H9 (cell line): ENCODE measurements at regions not wholly inside any gene's neighbourhood (a gene's known extent, or its start where the extent isn't known, plus 50 kb on each side); places are given as distances from the start of the nearest gene placed in this dataset.
A peak's percentile ranks its signal among the peaks of the same experiment; 100 is the strongest.

Experiments used
- DNase-seq: peaks from one replicate; pipeline ENCODE4 v3.0.0-alpha.2; 2017
- H2AFZ ChIP-seq: one replicate; pipeline ENCODE4 v1.6.1; 2013; ENCODE audit warnings: mild to moderate bottlenecking, low read length, control low read depth, moderate library complexity
- H2AK5ac ChIP-seq: 2 replicates; pipeline ENCODE4 v1.6.1; 2013; ENCODE audit warnings: low read length, control low read depth, mixed read lengths; ENCODE audit not compliant: insufficient read length
- H2BK120ac ChIP-seq: one replicate; pipeline ENCODE4 v1.6.1; 2013; ENCODE audit warnings: low read depth, mild to moderate bottlenecking, low read length, control low read depth, inconsistent platforms; ENCODE audit not compliant: poor library complexity, severe bottlenecking
- H2BK12ac ChIP-seq: 2 replicates; pipeline ENCODE4 v1.6.1; 2013; ENCODE audit warnings: low read length, control low read depth, mixed read lengths, low read depth; ENCODE audit not compliant: insufficient read length
- H2BK15ac ChIP-seq: 2 replicates; pipeline ENCODE4 v1.6.1; 2013; ENCODE audit warnings: low read depth, low read length, control low read depth
- H2BK20ac ChIP-seq: one replicate; pipeline ENCODE4 v1.6.1; 2013; ENCODE audit warnings: low read depth, mild to moderate bottlenecking, low read length, control low read depth, inconsistent platforms; ENCODE audit not compliant: poor library complexity, severe bottlenecking
- H2BK5ac ChIP-seq: 2 replicates; pipeline ENCODE4 v1.6.1; 2013; ENCODE audit warnings: low read length, control low read depth, mixed read lengths; ENCODE audit not compliant: insufficient read length
- H3K14ac ChIP-seq: 2 replicates; pipeline ENCODE4 v1.6.1; 2013; ENCODE audit warnings: low read length, control low read depth; ENCODE audit not compliant: insufficient read depth
- H3K18ac ChIP-seq: 2 replicates; pipeline ENCODE4 v1.6.1; 2013; ENCODE audit warnings: low read depth, mild to moderate bottlenecking, mixed read lengths, low read length, control low read depth; ENCODE audit not compliant: insufficient read length
- H3K23ac ChIP-seq: 2 replicates; pipeline ENCODE4 v1.6.1; 2013; ENCODE audit warnings: low read length, control low read depth, mixed read lengths, low read depth; ENCODE audit not compliant: insufficient read length
- H3K23me2 ChIP-seq: 2 replicates; pipeline ENCODE4 v1.6.1; 2013; ENCODE audit warnings: low read depth, mild to moderate bottlenecking, mixed read lengths, low read length, control low read depth; ENCODE audit not compliant: insufficient read length, poor library complexity, severe bottlenecking
- H3K27ac ChIP-seq: 2 replicates; pipeline ENCODE4 v1.5.1; 2013; ENCODE audit warnings: low read length, control low read depth, mixed read lengths, low read depth; ENCODE audit not compliant: insufficient read length
- H3K27me3 ChIP-seq: 2 replicates; pipeline ENCODE4 v1.6.1; 2013; ENCODE audit warnings: low read length, control low read depth, inconsistent platforms; ENCODE audit not compliant: insufficient read depth
- H3K4ac ChIP-seq: 2 replicates; pipeline ENCODE4 v1.6.1; 2013; ENCODE audit warnings: low read depth, mild to moderate bottlenecking, control low read depth, inconsistent platforms, low read length, moderate library complexity
- H3K4me1 ChIP-seq: 2 replicates; pipeline ENCODE4 v1.6.1; 2013; ENCODE audit warnings: low read length, control low read depth, inconsistent platforms; ENCODE audit not compliant: insufficient read depth
- H3K4me2 ChIP-seq: 2 replicates; pipeline ENCODE4 v1.6.1; 2013; ENCODE audit warnings: low read length, control low read depth, mixed read lengths; ENCODE audit not compliant: insufficient read length, insufficient read depth
- H3K56ac ChIP-seq: 2 replicates; pipeline ENCODE4 v1.6.1; 2013; ENCODE audit warnings: low read depth, mild to moderate bottlenecking, mixed read lengths, low read length, control low read depth; ENCODE audit not compliant: insufficient read length
- H3K79me1 ChIP-seq: 2 replicates; pipeline ENCODE4 v1.6.1; 2013; ENCODE audit warnings: low read depth, mild to moderate bottlenecking, moderate library complexity, low read length, control low read depth, inconsistent platforms; ENCODE audit not compliant: insufficient read depth, poor library complexity, severe bottlenecking
- H3K79me2 ChIP-seq: 2 replicates; pipeline ENCODE4 v1.6.1; 2013; ENCODE audit warnings: low read length, control low read depth, inconsistent platforms; ENCODE audit not compliant: insufficient read depth
- H3K9ac ChIP-seq: 2 replicates; pipeline ENCODE4 v1.6.1; 2013; ENCODE audit warnings: low read length, control low read depth, mixed read lengths; ENCODE audit not compliant: insufficient read length; ENCODE audit errors: extremely low read depth
- H3K9me3 ChIP-seq: one replicate; pipeline ENCODE4 v1.6.1; 2013; ENCODE audit warnings: low read depth, low read length, inconsistent platforms; ENCODE audit not compliant: control insufficient read depth
- H3T11ph ChIP-seq: one replicate; pipeline ENCODE4 v1.6.1; 2013; ENCODE audit warnings: mild to moderate bottlenecking, low read length, control low read depth, inconsistent platforms
- H4K20me1 ChIP-seq: one replicate; pipeline ENCODE4 v1.6.1; 2013; ENCODE audit not compliant: control insufficient read depth, insufficient read length, insufficient read depth
- H4K5ac ChIP-seq: 2 replicates; pipeline ENCODE4 v1.6.1; 2013; ENCODE audit warnings: low read depth, mild to moderate bottlenecking, mixed read lengths, low read length, control low read depth; ENCODE audit not compliant: insufficient read length
- H4K8ac ChIP-seq: replicated peaks from 2 replicates; pipeline ENCODE4 v1.6.1; 2013; ENCODE audit warnings: low read length, control low read depth, mixed read lengths, low read depth; ENCODE audit not compliant: insufficient read length
- H4K91ac ChIP-seq: 2 replicates; pipeline ENCODE4 v1.6.1; 2013; ENCODE audit warnings: low read depth, mild to moderate bottlenecking, moderate library complexity, mixed read lengths, low read length, control low read depth; ENCODE audit not compliant: insufficient read length
- H3K27ac Mint-ChIP-seq, 3 experiments: 2 replicates in 2 of 3; 3 replicates in 1 of 3; pipeline ENCODE4 v1.8.0; 2020 to 2021; ENCODE audit warnings: mixed read lengths in 3 of 3, mild to moderate bottlenecking in 1 of 3, moderate library complexity in 1 of 3
- H3K27me3 Mint-ChIP-seq: 2 replicates; pipeline ENCODE4 v1.8.0; 2021; ENCODE audit warnings: low read depth, mild to moderate bottlenecking, moderate library complexity, mixed read lengths
- H3K36me3 Mint-ChIP-seq, 3 experiments: 2 replicates in 2 of 3; 3 replicates in 1 of 3; pipeline ENCODE4 v1.8.0; 2020 to 2021; ENCODE audit warnings: low read depth in 3 of 3, mixed read lengths in 3 of 3; ENCODE audit not compliant: insufficient read depth in 1 of 3
- H3K4me1 Mint-ChIP-seq, 2 experiments: 2 replicates each; pipeline ENCODE4 v1.8.0; 2020; ENCODE audit warnings: mixed read lengths in 2 of 2
- H3K4me3 Mint-ChIP-seq, 2 experiments: 2 replicates in 1 of 2; 3 replicates in 1 of 2; pipeline ENCODE4 v1.8.0; 2020 to 2021; ENCODE audit warnings: mild to moderate bottlenecking in 2 of 2, mixed read lengths in 2 of 2, moderate library complexity in 1 of 2
- H3K9me3 Mint-ChIP-seq, 2 experiments: 2 replicates in 1 of 2; 3 replicates in 1 of 2; pipeline ENCODE4 v1.8.0; 2020; ENCODE audit warnings: mild to moderate bottlenecking in 2 of 2, mixed read lengths in 2 of 2, moderate library complexity in 1 of 2
- CTCF ChIP-seq: fragments of 200-600 bp; sonication (generic); conservative IDR thresholded peaks from 3 replicates; pipeline ENCODE4 v1.8.0; 2021; ENCODE audit warnings: antibody characterized with exemption, mild to moderate bottlenecking
- WGBS: extraction: QIAGEN DNeasy Blood & Tissue Kit; methylation state at CpG from one replicate; pipeline ENCODE4 v1.1.7; 2013; ENCODE audit warnings: missing lambda C conversion rate, low lambda C conversion rate, mixed read lengths; ENCODE audit not compliant: insufficient read length; ENCODE audit errors: extremely low coverage; 5-methylcytosine and 5-hydroxymethylcytosine counted together

- H4K5ac ChIP-seq, result no peak overlapping the region
- no peak overlapping the region for H3K4me3 Mint-ChIP-seq
- no peaks in the 10 kb centered on the region for H3K9me3 Mint-ChIP-seq
- H3K79me2 ChIP-seq, result no peaks in the 10 kb centered on the region
- no CpG with 5 or more reads among the region's 5 CpGs for WGBS
- no peak overlapping the region for H3K56ac ChIP-seq
- no peak for DNase-seq
- H2BK5ac ChIP-seq, result no peak overlapping the region
- H3K4me1 ChIP-seq, result no peaks in the 10 kb centered on the region; the same call in 1 of the 2 replicates
- no peak overlapping the region for H3K14ac ChIP-seq
- no peaks in the 10 kb centered on the region for H4K20me1 ChIP-seq
- H3K18ac ChIP-seq, result no peak overlapping the region
- H3K4me2 ChIP-seq, result no peak overlapping the region
- no peak overlapping the region for H3K23ac ChIP-seq
- H3K4me1 Mint-ChIP-seq, result peaks cover 18 to 24% of the 10 kb centered on the region in 2 experiments
- peaks cover 4% of the 10 kb centered on the region; the same call in 1 of the 2 replicates for H3K27me3 Mint-ChIP-seq
- no peak overlapping the region for H3K4ac ChIP-seq
- H3K27ac ChIP-seq, result no peak overlapping the region
- no peak for TF ChIP-seq CTCF
- H3K9me3 ChIP-seq, result no peaks in the 10 kb centered on the region
- H2BK120ac ChIP-seq, result no peak overlapping the region
- H2BK20ac ChIP-seq, result no peak overlapping the region
- no peak overlapping the region for H3T11ph ChIP-seq
- no peak overlapping the region for H2AK5ac ChIP-seq
- H3K23me2 ChIP-seq, result no peaks in the 10 kb centered on the region
- peak overlapping the region; percentile 9 for H2AFZ ChIP-seq
- no peaks in the 10 kb centered on the region for H3K27me3 ChIP-seq
- H2BK12ac ChIP-seq, result no peak overlapping the region
- no peaks in the 10 kb centered on the region for H3K79me1 ChIP-seq
- H3K27ac Mint-ChIP-seq, result peak overlapping the region in 1 of 3 experiments; percentile 37; a peak in 2 of 7 replicates
- H4K8ac ChIP-seq, result no peak overlapping the region
- H3K36me3 Mint-ChIP-seq, result no peaks in the 10 kb centered on the region
- no peak overlapping the region for H4K91ac ChIP-seq
- H2BK15ac ChIP-seq, result no peak overlapping the region
- no peak overlapping the region for H3K9ac ChIP-seq
These were observed 79.4 kb upstream of the ZNF507 start for GRCh38 chr19:32265995-32266394.
